ENCODE measurements at regions not wholly inside any gene's neighbourhood (a gene's known extent, or its start where the extent isn't known, plus 50 kb on each side); places are given as distances from the start of the nearest gene placed in this dataset.

- no peak for DNase-seq
Measured at GRCh38 chr14:98290596-98290995, 981.4 kb downstream of the BCL11B start.

GRCh38 chr14:98292191-98292590 lies 979.8 kb downstream of the BCL11B start:
- no peak for DNase-seq

GRCh38 chr14:98293576-98293975 lies 978.4 kb downstream of the BCL11B start:
- no peak for DNase-seq

- DNase-seq, result no peak
Measured at GRCh38 chr14:98296895-98297294, 975.1 kb downstream of the BCL11B start.

- no peak for DNase-seq
Measured at GRCh38 chr14:98297567-98297966, 974.4 kb downstream of the BCL11B start.

- DNase-seq, result no peak
Measured at GRCh38 chr14:98298481-98299244, 973.3 kb downstream of the BCL11B start.

- DNase-seq, result no peak
Measured at GRCh38 chr14:98301681-98302080, 970.3 kb downstream of the BCL11B start.

- DNase-seq, result no peak
Measured at GRCh38 chr14:98304574-98304973, 967.4 kb downstream of the BCL11B start.

- DNase-seq, result no peak
Measured at GRCh38 chr14:98309591-98309990, 962.4 kb downstream of the BCL11B start.

- DNase-seq, result no peak
Measured at GRCh38 chr14:98312006-98312405, 960.0 kb downstream of the BCL11B start.

GRCh38 chr14:98321841-98322240 lies 950.2 kb downstream of the BCL11B start:
- DNase-seq, result no peak

GRCh38 chr14:98323836-98324235 lies 948.2 kb downstream of the BCL11B start:
- no peak for DNase-seq

- no peak for DNase-seq
Measured at GRCh38 chr14:98325761-98326160, 946.2 kb downstream of the BCL11B start.

- no peak for DNase-seq
Measured at GRCh38 chr14:98328496-98328895, 943.5 kb downstream of the BCL11B start.

GRCh38 chr14:98334186-98334585 lies 937.8 kb downstream of the BCL11B start:
- DNase-seq, result no peak

GRCh38 chr14:98341211-98341610 lies 930.8 kb downstream of the BCL11B start:
- no peak for DNase-seq

- no peak for DNase-seq
Measured at GRCh38 chr14:98345161-98345560, 926.8 kb downstream of the BCL11B start.

- no peak for DNase-seq
Measured at GRCh38 chr14:98347686-98348085, 924.3 kb downstream of the BCL11B start.

GRCh38 chr14:98348505-98348904 lies 923.5 kb downstream of the BCL11B start:
- DNase-seq, result no peak

- no peak for DNase-seq
Measured at GRCh38 chr14:98350213-98350612, 921.8 kb downstream of the BCL11B start.

GRCh38 chr14:98364961-98365360 lies 907.0 kb downstream of the BCL11B start:
- no peak for DNase-seq

GRCh38 chr14:98366429-98366828 lies 905.6 kb downstream of the BCL11B start:
- no peak for DNase-seq

GRCh38 chr14:98368221-98368620 lies 903.8 kb downstream of the BCL11B start:
- no peak for DNase-seq

GRCh38 chr14:98368916-98369315 lies 903.1 kb downstream of the BCL11B start:
- no peak for DNase-seq

- DNase-seq, result no peak
Measured at GRCh38 chr14:98369344-98369743, 902.7 kb downstream of the BCL11B start.

Data from Kasumi-1 (cell line).